Naive thymus-derived CD8-positive, alpha-beta T cell (primary cell): ENCODE measurements at regions not wholly inside any gene's neighbourhood (a gene's known extent, or its start where the extent isn't known, plus 50 kb on each side); places are given as distances from the start of the nearest gene placed in this dataset.
"Not testable (repeated sequence)": the region's sequence is repeated elsewhere in the genome, so short reads cannot be mapped to it uniquely, and the experiment has no call there.

Experiments
- ATAC-seq, 2 donors: fragments of 150-1000 bp; cut with Tn5 transposase in 1 of 2; sonication (Bioruptor Pico), chemical (Tn5 transposase) in 1 of 2; 1 replicate in 1 of 2; 2 replicates in 1 of 2; pipeline ENCODE4 v1.10.0; 2021; ENCODE audit warnings: mild to moderate bottlenecking in 2 of 2, moderate library complexity in 2 of 2
- POLR2A ChIA-PET: fragments of 350-600 bp; sonication (Branson Sonifier 250); formaldehyde crosslinking; loops from one replicate; lab custom pipeline; 2021; ENCODE audit warnings: antibody characterized with exemption; lab: Charles Lee
- DNase-seq, 10 donors: peaks; one replicate each; pipeline versions ENCODE4 v3.0.0 to v3.0.0-alpha.2; 2020 to 2022
- H3K27ac Mint-ChIP-seq, 10 donors: one replicate each; pipeline ENCODE4 v1.8.0; 2020 to 2022; ENCODE audit warnings: mild to moderate bottlenecking in 10 of 10, mixed read lengths in 10 of 10, moderate library complexity in 4 of 10, inconsistent platforms in 1 of 10
- H3K27me3 Mint-ChIP-seq, 5 donors: one replicate each; pipeline ENCODE4 v1.8.0; 2021 to 2022; ENCODE audit warnings: mixed read lengths in 5 of 5
- H3K36me3 Mint-ChIP-seq, 3 donors: one replicate each; pipeline ENCODE4 v1.8.0; 2020 to 2022; ENCODE audit warnings: mixed read lengths in 3 of 3, mild to moderate bottlenecking in 2 of 3, inconsistent platforms in 1 of 3
- H3K4me1 Mint-ChIP-seq, 4 donors: one replicate each; pipeline ENCODE4 v1.8.0; 2021 to 2022; ENCODE audit warnings: mixed read lengths in 4 of 4
- H3K4me3 Mint-ChIP-seq, 10 donors: one replicate each; pipeline ENCODE4 v1.8.0; 2020 to 2022; ENCODE audit warnings: mild to moderate bottlenecking in 10 of 10, mixed read lengths in 10 of 10, moderate library complexity in 6 of 10, inconsistent platforms in 1 of 10
- H3K9me3 Mint-ChIP-seq, 9 donors: one replicate each; pipeline ENCODE4 v1.8.0; 2020 to 2022; ENCODE audit warnings: mixed read lengths in 9 of 9, mild to moderate bottlenecking in 3 of 9, inconsistent platforms in 1 of 9, moderate library complexity in 1 of 9

GRCh38 chr3:20975188-20975651, 775.8 kb downstream of the ZNF385D start:
- DNase-seq (no peak), ATAC-seq (no peak)
- Mint-ChIP-seq H3K4me1 (no peaks in the 10 kb centered on the region), H3K4me3 (no peak overlapping the region), H3K9me3 (peaks cover 0 to 33% (median 14%) of the 10 kb centered on the region in 9 donors), H3K36me3 (peaks cover 0 to 6% (median 0%) of the 10 kb centered on the region in 3 donors), H3K27ac (no peak overlapping the region), H3K27me3 (peaks cover 0 to 6% (median 0%) of the 10 kb centered on the region in 5 donors)
- POLR2A ChIA-PET, result no interaction called here

GRCh38 chr3:20974396-20974795, 776.6 kb downstream of the ZNF385D start:
- Mint-ChIP-seq H3K4me1 (no peaks in the 10 kb centered on the region), H3K4me3 (no peak overlapping the region), H3K36me3 (peaks cover 0 to 6% (median 0%) of the 10 kb centered on the region in 3 donors), H3K27ac (no peak overlapping the region), H3K9me3 (peaks cover 0 to 35% (median 16%) of the 10 kb centered on the region in 9 donors), H3K27me3 (peaks cover 0 to 11% (median 0%) of the 10 kb centered on the region in 5 donors)
- ATAC-seq (peak in 1 of 2 donors; percentile 14), DNase-seq (no peak)
- POLR2A ChIA-PET, result no interaction called here

- H3K36me3 Mint-ChIP-seq, DNase-seq, H3K27ac Mint-ChIP-seq, ATAC-seq, H3K4me3 Mint-ChIP-seq, H3K4me1 Mint-ChIP-seq, POLR2A ChIA-PET: not testable (repeated sequence)
- H3K27me3 Mint-ChIP-seq, result peaks cover 0 to 13% (median 0%) of the 10 kb centered on the region in 5 donors
- H3K9me3 Mint-ChIP-seq, result peaks cover 0 to 46% (median 20%) of the 10 kb centered on the region in 9 donors
Measured at GRCh38 chr3:20970807-20971206, 780.2 kb downstream of the ZNF385D start.

GRCh38 chr3:20967485-20967884, 781.5 kb upstream of the SGO1 start:
- H3K36me3 Mint-ChIP-seq, DNase-seq, POLR2A ChIA-PET, ATAC-seq, H3K27ac Mint-ChIP-seq, H3K4me1 Mint-ChIP-seq, H3K4me3 Mint-ChIP-seq: not testable (repeated sequence)
- H3K27me3 Mint-ChIP-seq, result peaks cover 0 to 13% (median 0%) of the 10 kb centered on the region in 5 donors
- H3K9me3 Mint-ChIP-seq, result peaks cover 4 to 46% (median 27%) of the 10 kb centered on the region in 9 donors

GRCh38 chr3:20958161-20958560, 772.2 kb upstream of the SGO1 start:
- peaks cover 0 to 5% (median 0%) of the 10 kb centered on the region in 3 donors for H3K36me3 Mint-ChIP-seq
- peaks cover 0 to 19% (median 11%) of the 10 kb centered on the region in 9 donors for H3K9me3 Mint-ChIP-seq
- H3K4me1 Mint-ChIP-seq, result peaks cover 0 to 2% (median 0%) of the 10 kb centered on the region in 4 donors
- ATAC-seq, result no peak
- POLR2A ChIA-PET, result no interaction called here
- H3K27ac Mint-ChIP-seq, result no peak overlapping the region
- H3K27me3 Mint-ChIP-seq, result no peaks in the 10 kb centered on the region
- H3K4me3 Mint-ChIP-seq, result no peak overlapping the region
- DNase-seq, result no peak

GRCh38 chr3:20945892-20946291, 759.9 kb upstream of the SGO1 start:
- POLR2A ChIA-PET, result no interaction called here
- no peak for ATAC-seq

GRCh38 chr3:20935791-20936190, 749.8 kb upstream of the SGO1 start:
- DNase-seq, result no peak
- Mint-ChIP-seq H3K27ac (no peak overlapping the region), H3K27me3 (no peaks in the 10 kb centered on the region), H3K4me1 (no peaks in the 10 kb centered on the region), H3K36me3 (peaks cover 0 to 6% (median 0%) of the 10 kb centered on the region in 3 donors), H3K4me3 (no peak overlapping the region), H3K9me3 (peaks cover 13 to 27% (median 24%) of the 10 kb centered on the region in 9 donors)
- POLR2A ChIA-PET, result no interaction called here
- no peak for ATAC-seq

More at GRCh38 chr3:20945892-20946291, 759.9 kb upstream of the SGO1 start:
- peaks cover 0 to 40% (median 18%) of the 10 kb centered on the region in 9 donors for H3K9me3 Mint-ChIP-seq
- H3K27me3 Mint-ChIP-seq, result no peaks in the 10 kb centered on the region
- H3K4me3 Mint-ChIP-seq, result no peak overlapping the region
- H3K4me1 Mint-ChIP-seq, result no peaks in the 10 kb centered on the region
- no peak for DNase-seq
- no peak overlapping the region for H3K27ac Mint-ChIP-seq
- H3K36me3 Mint-ChIP-seq, result peaks cover 0 to 7% (median 0%) of the 10 kb centered on the region in 3 donors

- peaks cover 17 to 34% (median 29%) of the 10 kb centered on the region in 9 donors for H3K9me3 Mint-ChIP-seq
- H3K4me1 Mint-ChIP-seq, result no peaks in the 10 kb centered on the region
- ATAC-seq, result no peak
- H3K27me3 Mint-ChIP-seq, result no peaks in the 10 kb centered on the region
- H3K36me3 Mint-ChIP-seq, result peaks cover 0 to 11% (median 0%) of the 10 kb centered on the region in 3 donors
- H3K27ac Mint-ChIP-seq, result no peak overlapping the region
- no peak for DNase-seq
- no peak overlapping the region for H3K4me3 Mint-ChIP-seq
- POLR2A ChIA-PET, result interaction anchor here (0.6 kb wide), 1 partner anchor 25 kb away, joined by 5 read pairs; no protein-coding TSS in a partner anchor
Measured at GRCh38 chr3:20931834-20932233, 745.8 kb upstream of the SGO1 start.

GRCh38 chr3:20930034-20930433, 744.0 kb upstream of the SGO1 start:
- H3K36me3 Mint-ChIP-seq, result peaks cover 0 to 11% (median 0%) of the 10 kb centered on the region in 3 donors
- H3K9me3 Mint-ChIP-seq, result peaks cover 18 to 47% (median 29%) of the 10 kb centered on the region in 9 donors
- no peak overlapping the region for H3K4me3 Mint-ChIP-seq
- POLR2A ChIA-PET, result no interaction called here
- H3K27me3 Mint-ChIP-seq, result no peaks in the 10 kb centered on the region
- H3K4me1 Mint-ChIP-seq, result no peaks in the 10 kb centered on the region
- no peak for DNase-seq
- H3K27ac Mint-ChIP-seq, result no peak overlapping the region
- ATAC-seq, result no peak

GRCh38 chr3:20924646-20925385, 738.8 kb upstream of the SGO1 start:
- no peak overlapping the region for H3K27ac Mint-ChIP-seq

GRCh38 chr3:20921112-20921511, 735.1 kb upstream of the SGO1 start:
- H3K27ac Mint-ChIP-seq, H3K27me3 Mint-ChIP-seq, POLR2A ChIA-PET, ATAC-seq, DNase-seq, H3K4me1 Mint-ChIP-seq, H3K4me3 Mint-ChIP-seq: not testable (repeated sequence)
- Mint-ChIP-seq H3K9me3 (peaks cover 31 to 94% (median 58%) of the 10 kb centered on the region in 9 donors), H3K36me3 (peaks cover 0 to 31% (median 0%) of the 10 kb centered on the region in 3 donors)

More at GRCh38 chr3:20924646-20925385, 738.8 kb upstream of the SGO1 start:
- no peaks in the 10 kb centered on the region for H3K27me3 Mint-ChIP-seq
- no peak for DNase-seq
- H3K9me3 Mint-ChIP-seq, result peaks cover 21 to 71% (median 37%) of the 10 kb centered on the region in 9 donors
- no peak for ATAC-seq
- H3K36me3 Mint-ChIP-seq, result peaks cover 0 to 25% (median 0%) of the 10 kb centered on the region in 3 donors
- no peaks in the 10 kb centered on the region for H3K4me1 Mint-ChIP-seq
- no peak overlapping the region for H3K4me3 Mint-ChIP-seq
- POLR2A ChIA-PET, result no interaction called here

- no peak overlapping the region for H3K27ac Mint-ChIP-seq
- no peaks in the 10 kb centered on the region for H3K27me3 Mint-ChIP-seq
- no peaks in the 10 kb centered on the region for H3K4me1 Mint-ChIP-seq
- ATAC-seq (no peak), DNase-seq (peak in 1 of 10 donors; percentile 49)
- POLR2A ChIA-PET, result no interaction called here
- H3K36me3 Mint-ChIP-seq, result peaks cover 0 to 22% (median 0%) of the 10 kb centered on the region in 3 donors
- peaks cover 20 to 75% (median 46%) of the 10 kb centered on the region in 9 donors for H3K9me3 Mint-ChIP-seq
- no peak overlapping the region for H3K4me3 Mint-ChIP-seq
Measured at GRCh38 chr3:20916951-20917606, 731.1 kb upstream of the SGO1 start.

GRCh38 chr3:20914310-20914709, 728.3 kb upstream of the SGO1 start:
- no peaks in the 10 kb centered on the region for H3K27me3 Mint-ChIP-seq
- H3K4me1 Mint-ChIP-seq, result no peaks in the 10 kb centered on the region
- ATAC-seq, result no peak
- peaks cover 8 to 51% (median 30%) of the 10 kb centered on the region in 9 donors for H3K9me3 Mint-ChIP-seq
- H3K27ac Mint-ChIP-seq, result no peak overlapping the region
- no peak overlapping the region for H3K4me3 Mint-ChIP-seq
- POLR2A ChIA-PET, result no interaction called here
- peaks cover 0 to 13% (median 0%) of the 10 kb centered on the region in 3 donors for H3K36me3 Mint-ChIP-seq
- no peak for DNase-seq
